Hematopoietic multipotent progenitor cell treated with erythropoietin and hydrocortisone succinate and interleukin-3 and kit ligand, for 15 days (in vitro differentiated cells): ENCODE measurements at regions not wholly inside any gene's neighbourhood (a gene's known extent, or its start where the extent isn't known, plus 50 kb on each side); places are given as distances from the start of the nearest gene placed in this dataset.

Source experiments
- DNase-seq: peaks from one replicate; pipeline ENCODE4 v3.0.0-alpha.2; 2015; ENCODE audit warnings: low spot score

GRCh38 chr15:62779036-62779770 is 263.3 kb upstream of the TPM1 start:
- no peak for DNase-seq

- DNase-seq: no peak
Observed at GRCh38 chr15:62779899-62780298, 262.6 kb upstream of the TPM1 start.

- no peak for DNase-seq
Observed at GRCh38 chr15:62781081-62781497, 261.5 kb upstream of the TPM1 start.

GRCh38 chr15:62782071-62782841 is 260.3 kb upstream of the TPM1 start:
- DNase-seq: peak; percentile 7

GRCh38 chr15:62782896-62783295 is 259.7 kb upstream of the TPM1 start:
- DNase-seq: no peak

GRCh38 chr15:62783303-62783957 is 259.1 kb upstream of the TPM1 start:
- no peak for DNase-seq

GRCh38 chr15:62785881-62786828 is 256.4 kb upstream of the TPM1 start:
- DNase-seq: no peak

- no peak for DNase-seq
Observed at GRCh38 chr15:62787401-62787800, 255.1 kb upstream of the TPM1 start.

GRCh38 chr15:62788224-62788623 is 254.3 kb upstream of the TPM1 start:
- no peak for DNase-seq

- no peak for DNase-seq
Observed at GRCh38 chr15:62790546-62790945, 252.0 kb upstream of the TPM1 start.

- no peak for DNase-seq
Observed at GRCh38 chr15:62791694-62792093, 250.9 kb upstream of the TPM1 start.

GRCh38 chr15:62792986-62793751 is 249.4 kb upstream of the TPM1 start:
- no peak for DNase-seq

GRCh38 chr15:62793752-62794144 is 248.8 kb upstream of the TPM1 start:
- no peak for DNase-seq

GRCh38 chr15:62795171-62795570 is 247.4 kb upstream of the TPM1 start:
- DNase-seq: no peak

GRCh38 chr15:62795700-62796695 is 246.5 kb upstream of the TPM1 start:
- no peak for DNase-seq

GRCh38 chr15:62797171-62797570 is 245.4 kb upstream of the TPM1 start:
- no peak for DNase-seq

GRCh38 chr15:62798536-62798935 is 244.0 kb upstream of the TPM1 start:
- no peak for DNase-seq

GRCh38 chr15:62799037-62799436 is 243.5 kb upstream of the TPM1 start:
- DNase-seq: no peak

GRCh38 chr15:62799919-62800318 is 242.6 kb upstream of the TPM1 start:
- DNase-seq: no peak

- no peak for DNase-seq
Observed at GRCh38 chr15:62802612-62803011, 239.9 kb upstream of the TPM1 start.
